IMR-90 (cell line): ENCODE measurements at regions not wholly inside any gene's neighbourhood (a gene's known extent, or its start where the extent isn't known, plus 50 kb on each side); places are given as distances from the start of the nearest gene placed in this dataset.

Experiments
- BHLHE40 ChIP-seq: fragments of 150-350 bp; IDR thresholded peaks from 2 replicates; pipeline ENCODE4 v1.6.1; 2016; ENCODE audit warnings: mild to moderate bottlenecking, low read depth, low read length
- CEBPB ChIP-seq: IDR thresholded peaks from 2 replicates; pipeline ENCODE4 v1.6.1; 2012; ENCODE audit warnings: low read depth, low read length, improper control_type of control experiment
- CHD1 ChIP-seq: IDR thresholded peaks from 2 replicates; pipeline ENCODE4 v1.6.1; 2012; ENCODE audit warnings: low read depth, low read length, improper control_type of control experiment
- CTCF ChIP-seq: conservative IDR thresholded peaks from 2 replicates; pipeline ENCODE4 v1.5.1; 2012; ENCODE audit warnings: mild to moderate bottlenecking, low read depth, low read length, improper control_type of control experiment
- ELK1 ChIP-seq: fragments of 150-350 bp; IDR thresholded peaks from 2 replicates; pipeline ENCODE4 v1.6.1; 2016; ENCODE audit warnings: low read depth, mild to moderate bottlenecking, low read length, moderate library complexity, borderline replicate concordance
- FOS ChIP-seq: fragments of 150-350 bp; IDR thresholded peaks from 2 replicates; pipeline ENCODE4 v1.6.1; 2016; ENCODE audit warnings: low read depth, low read length
- MAFK ChIP-seq: IDR thresholded peaks from 2 replicates; pipeline ENCODE4 v1.6.1; 2012; ENCODE audit warnings: low read depth, low read length, improper control_type of control experiment
- MAZ ChIP-seq: IDR thresholded peaks from 2 replicates; pipeline ENCODE4 v1.6.1; 2012; ENCODE audit warnings: low read depth, mild to moderate bottlenecking, low read length, improper control_type of control experiment, moderate library complexity, borderline replicate concordance
- MXI1 ChIP-seq: IDR thresholded peaks from 2 replicates; pipeline ENCODE4 v1.6.1; 2012; ENCODE audit warnings: low read depth, mild to moderate bottlenecking, low read length, moderate library complexity, borderline replicate concordance
- NFE2L2 ChIP-seq: fragments of 150-350 bp; IDR thresholded peaks from 2 replicates; pipeline ENCODE4 v1.6.1; 2016; ENCODE audit warnings: low read depth, mild to moderate bottlenecking, low read length
- POLR2A ChIP-seq: IDR thresholded peaks from 2 replicates; pipeline ENCODE4 v1.6.1; 2012; ENCODE audit warnings: mild to moderate bottlenecking, low read depth, low read length
- RAD21 ChIP-seq: IDR thresholded peaks from 2 replicates; pipeline ENCODE4 v1.6.1; 2012; ENCODE audit warnings: low read length, improper control_type of control experiment
- RFX5 ChIP-seq: IDR thresholded peaks from 2 replicates; pipeline ENCODE4 v1.8.0; 2012; ENCODE audit warnings: low read depth, mild to moderate bottlenecking, low read length, moderate library complexity
- USF2 ChIP-seq: fragments of 150-350 bp; IDR thresholded peaks from 2 replicates; pipeline ENCODE4 v1.6.1; 2017; ENCODE audit warnings: mild to moderate bottlenecking, antibody characterized with exemption, low read length, low read depth

- no peak for TF ChIP-seq CTCF
- no peak for TF ChIP-seq MXI1
- TF ChIP-seq RFX5, result no peak
- TF ChIP-seq POLR2A, result no peak
- TF ChIP-seq RAD21, result no peak
- no peak for TF ChIP-seq NFE2L2
- TF ChIP-seq MAFK, result no peak
- TF ChIP-seq USF2, result no peak
- no peak for TF ChIP-seq CEBPB
- TF ChIP-seq BHLHE40, result no peak
- no peak for TF ChIP-seq ELK1
- TF ChIP-seq FOS, result no peak
- TF ChIP-seq CHD1, result no peak
- no peak for TF ChIP-seq MAZ
Measured at GRCh38 chr3:158925828-158926494, 124.1 kb downstream of the MFSD1 start.
